H1 (cell line): ENCODE measurements at regions not wholly inside any gene's neighbourhood (a gene's known extent, or its start where the extent isn't known, plus 50 kb on each side); places are given as distances from the start of the nearest gene placed in this dataset.

Source experiments
- CTCF ChIA-PET: fragments of 300-600 bp; sonication (Branson Sonifier 250); formaldehyde crosslinking; loops from one replicate; lab custom pipeline; 2021; ENCODE audit not compliant: partially characterized antibody; lab: Charles Lee
- POLR2A ChIA-PET: fragments of 300-600 bp; sonication (Branson Sonifier 250); formaldehyde crosslinking; loops from one replicate; lab custom pipeline; 2021; ENCODE audit warnings: inconsistent platforms; ENCODE audit not compliant: partially characterized antibody; lab: Charles Lee
- DNase-seq, 2 experiments: peaks; one replicate each; pipeline versions ENCODE4 v3.0.0 to v3.0.0-alpha.2; 2010 to 2022; ENCODE audit warnings: low spot score in 2 of 2, low read depth in 1 of 2, mixed read lengths in 1 of 2
- FAIRE-seq: peaks from 2 replicates; lab custom pipeline; 2011; peaks lifted over from hg19 to GRCh38; lab: Jason Lieb, UNC
- H2AFZ ChIP-seq: 2 replicates; pipeline ENCODE4 v1.8.1; 2012; ENCODE audit warnings: low read length, inconsistent platforms
- H2AK5ac ChIP-seq: 2 replicates; pipeline ENCODE4 v1.6.1; 2013; ENCODE audit warnings: low read depth, low read length
- H2BK120ac ChIP-seq: replicated peaks from 2 replicates; pipeline ENCODE3; 2013; ENCODE audit warnings: low read depth, low read length, inconsistent platforms
- H2BK12ac ChIP-seq: 2 replicates; pipeline ENCODE4 v1.6.1; 2013; ENCODE audit warnings: low read depth, low read length
- H2BK15ac ChIP-seq: 2 replicates; pipeline ENCODE4 v1.6.1; 2013; ENCODE audit warnings: low read length
- H2BK20ac ChIP-seq: 2 replicates; pipeline ENCODE4 v1.6.1; 2013; ENCODE audit warnings: low read length
- H2BK5ac ChIP-seq: 2 replicates; pipeline ENCODE4 v1.6.1; 2013; ENCODE audit warnings: low read depth, low read length
- H3K14ac ChIP-seq: 2 replicates; pipeline ENCODE4 v1.6.1; 2013; ENCODE audit warnings: inconsistent platforms; ENCODE audit not compliant: insufficient read length
- H3K18ac ChIP-seq: 2 replicates; pipeline ENCODE4 v1.6.1; 2013; ENCODE audit warnings: low read length; ENCODE audit errors: extremely low read depth
- H3K23ac ChIP-seq: 2 replicates; pipeline ENCODE4 v1.6.1; 2013; ENCODE audit warnings: inconsistent platforms; ENCODE audit not compliant: insufficient read length
- H3K23me2 ChIP-seq: 2 replicates; pipeline ENCODE4 v1.6.1; 2013; ENCODE audit warnings: low read depth, low read length
- H3K27ac ChIP-seq: 2 replicates; pipeline ENCODE4 v1.6.1; 2011; ENCODE audit warnings: low read depth, low read length, inconsistent platforms
- H3K27me3 ChIP-seq, 4 experiments: replicated peaks in 1 of 4; 1 replicate in 1 of 4; 2 replicates in 3 of 4; pipeline versions ENCODE4 v1.6.1 to v1.8.1; 2011 to 2013; ENCODE audit warnings: low read length in 3 of 4, mild to moderate bottlenecking in 3 of 4, inconsistent platforms in 2 of 4, mixed read lengths in 2 of 4, moderate library complexity in 1 of 4; ENCODE audit not compliant: control insufficient read depth in 3 of 4, insufficient read depth in 3 of 4; ENCODE audit errors: extremely low read depth in 1 of 4
- H3K36me3 ChIP-seq, 4 experiments: 2 replicates each; pipeline versions ENCODE4 v1.6.1 to v1.8.1; 2011 to 2013; ENCODE audit warnings: mild to moderate bottlenecking in 4 of 4, low read length in 3 of 4, moderate library complexity in 2 of 4, control low read depth in 1 of 4, inconsistent platforms in 1 of 4; ENCODE audit not compliant: insufficient read depth in 4 of 4, control insufficient read depth in 2 of 4
- H3K4ac ChIP-seq: replicated peaks from 2 replicates; pipeline ENCODE3; 2013; ENCODE audit warnings: low read length, low read depth, mixed read lengths, inconsistent platforms; ENCODE audit not compliant: insufficient read length
- H3K4me1 ChIP-seq, 4 experiments: replicated peaks in 1 of 4; 1 replicate in 1 of 4; 2 replicates in 3 of 4; pipeline versions ENCODE4 v1.6.1 to v1.8.1; 2011 to 2013; ENCODE audit warnings: low read length in 3 of 4, inconsistent platforms in 2 of 4, mixed read lengths in 1 of 4; ENCODE audit not compliant: insufficient read depth in 4 of 4, control insufficient read depth in 3 of 4
- H3K4me2 ChIP-seq, 2 experiments: 2 replicates each; pipeline versions ENCODE4 v1.6.1 to v1.8.1; 2011 to 2013; ENCODE audit warnings: low read depth in 2 of 2, low read length in 2 of 2, control low read depth in 1 of 2, inconsistent platforms in 1 of 2, mild to moderate bottlenecking in 1 of 2; ENCODE audit not compliant: insufficient read depth in 1 of 2
- H3K4me3 ChIP-seq, 4 experiments: fragments of 200-600, 300-600 bp in 1 of 4; sonication (generic), shearing (Covaris generic), sonication (Bioruptor Twin) in 1 of 4; 2 replicates each; pipeline versions ENCODE4 v1.5.1 to v1.8.1; 2011 to 2016; ENCODE audit warnings: low read length in 4 of 4, low read depth in 3 of 4, control low read depth in 2 of 4, inconsistent platforms in 2 of 4, mild to moderate bottlenecking in 2 of 4, mixed read lengths in 1 of 4, moderate library complexity in 1 of 4; ENCODE audit not compliant: insufficient read depth in 2 of 4; ENCODE audit errors: extremely low read depth in 1 of 4
- H3K56ac ChIP-seq: replicated peaks from 2 replicates; pipeline ENCODE3; 2013; ENCODE audit warnings: low read depth, mild to moderate bottlenecking, mixed read lengths, low read length, inconsistent platforms; ENCODE audit not compliant: insufficient read length
- H3K79me1 ChIP-seq: 2 replicates; pipeline ENCODE4 v1.6.1; 2013; ENCODE audit warnings: low read depth, low read length, control low read depth
- H3K79me2 ChIP-seq, 2 experiments: 2 replicates each; pipeline versions ENCODE4 v1.6.1 to v1.8.1; 2012 to 2013; ENCODE audit warnings: low read length in 2 of 2, mild to moderate bottlenecking in 2 of 2, inconsistent platforms in 1 of 2; ENCODE audit not compliant: insufficient read depth in 2 of 2, control insufficient read depth in 1 of 2
- H3K9ac ChIP-seq, 4 experiments: replicated peaks in 1 of 4; 1 replicate in 1 of 4; 2 replicates in 3 of 4; pipeline versions ENCODE4 v1.6.1 to v1.8.1; 2011 to 2013; ENCODE audit warnings: low read depth in 3 of 4, low read length in 3 of 4, control low read depth in 2 of 4, mild to moderate bottlenecking in 2 of 4, moderate library complexity in 2 of 4, inconsistent platforms in 1 of 4; ENCODE audit errors: extremely low read depth in 1 of 4
- H3K9me3 ChIP-seq, 2 experiments: 2 replicates each; pipeline versions ENCODE4 v1.6.1 to v1.8.1; 2012 to 2013; ENCODE audit warnings: mild to moderate bottlenecking in 2 of 2, moderate library complexity in 2 of 2, control low read depth in 1 of 2, inconsistent platforms in 1 of 2, low read depth in 1 of 2, low read length in 1 of 2, mixed read lengths in 1 of 2; ENCODE audit not compliant: insufficient read depth in 2 of 2
- H4K20me1 ChIP-seq, 2 experiments: replicated peaks in 1 of 2; 2 replicates each; pipeline versions ENCODE3 to v1.8.1; 2011 to 2013; ENCODE audit warnings: inconsistent platforms in 2 of 2, low read length in 2 of 2, mild to moderate bottlenecking in 1 of 2; ENCODE audit not compliant: insufficient read depth in 2 of 2, control insufficient read depth in 1 of 2
- H4K5ac ChIP-seq: 2 replicates; pipeline ENCODE4 v1.6.1; 2013; ENCODE audit warnings: low read length, low read depth, mixed read lengths, inconsistent platforms; ENCODE audit not compliant: insufficient read length
- H4K8ac ChIP-seq: 2 replicates; pipeline ENCODE4 v1.8.0; 2013; ENCODE audit warnings: mild to moderate bottlenecking, moderate library complexity, low read length, inconsistent platforms; ENCODE audit not compliant: insufficient read depth; ENCODE audit errors: extremely low read depth
- H4K91ac ChIP-seq: replicated peaks from 2 replicates; pipeline ENCODE3; 2013; ENCODE audit warnings: low read length, mixed read lengths, inconsistent platforms; ENCODE audit not compliant: insufficient read length
- KDM1A ChIP-seq: fragments of 200-600, 300-600 bp; sonication (generic); IDR thresholded peaks from 2 replicates; pipeline ENCODE4 v1.7.1; 2016; ENCODE audit warnings: mild to moderate bottlenecking, low read length, borderline replicate concordance
- PHF8 ChIP-seq: fragments of 200-600 bp; sonication (generic); conservative IDR thresholded peaks from 2 replicates; pipeline ENCODE4 v1.7.1; 2012; ENCODE audit warnings: low read depth, mild to moderate bottlenecking, inconsistent platforms, low read length, moderate library complexity
- POU5F1 ChIP-seq: IDR thresholded peaks from 2 replicates; pipeline ENCODE4 v1.6.1; 2011; ENCODE audit warnings: low read depth, mild to moderate bottlenecking, low read length, moderate library complexity
- SAP30 ChIP-seq: fragments of 300-600 bp; sonication (generic); IDR thresholded peaks from 2 replicates; pipeline ENCODE4 v1.7.1; 2012; ENCODE audit warnings: low read length, moderate library complexity, mild to moderate bottlenecking, inconsistent platforms; ENCODE audit not compliant: insufficient read depth, insufficient replicate concordance
- TAF1 ChIP-seq: IDR thresholded peaks from 2 replicates; pipeline ENCODE4 v1.6.1; 2011; ENCODE audit warnings: mild to moderate bottlenecking, low read depth, low read length
- WGBS, 2 experiments: shearing (Covaris generic) in 1 of 2; methylation state at CpG; one replicate each; pipeline versions ENCODE4 v1.1.6 to v1.1.7; 2013 to 2015; ENCODE audit warnings: low lambda C conversion rate in 2 of 2, mixed read lengths in 2 of 2, inconsistent platforms in 1 of 2, low coverage in 1 of 2, missing lambda C conversion rate in 1 of 2; ENCODE audit not compliant: insufficient replicate concordance in 2 of 2, insufficient coverage in 1 of 2, insufficient read length in 1 of 2; ENCODE audit errors: extremely low coverage in 1 of 2, missing lambda C conversion rate in 1 of 2; 5-methylcytosine and 5-hydroxymethylcytosine counted together

GRCh38 chr12:75747572-75748021 lies 236.2 kb upstream of the KRR1 start:
- Histone ChIP-seq H3K27me3 (no peaks in the 10 kb centered on the region), H3K14ac (no peak overlapping the region), H2BK20ac (no peak overlapping the region), H4K20me1 (no peaks in the 10 kb centered on the region), H3K79me2 (no peaks in the 10 kb centered on the region), H3K23me2 (no peaks in the 10 kb centered on the region), H3K36me3 (no peaks in the 10 kb centered on the region), H3K4me1 (no peaks in the 10 kb centered on the region), H3K4me2 (no peak overlapping the region), H2BK12ac (no peak overlapping the region), H4K91ac (no peak overlapping the region), H3K4ac (no peak overlapping the region), H2AFZ (no peak overlapping the region), H3K23ac (no peak overlapping the region), H3K56ac (no peak overlapping the region), H2BK5ac (no peak overlapping the region), H3K4me3 (no peak overlapping the region), H3K79me1 (no peaks in the 10 kb centered on the region), H3K9ac (no peak overlapping the region), H4K5ac (no peak overlapping the region), H2BK120ac (no peak overlapping the region), H3K9me3 (no peaks in the 10 kb centered on the region), H2BK15ac (no peak overlapping the region), H3K27ac (no peak overlapping the region), H2AK5ac (no peak overlapping the region), H4K8ac (no peak overlapping the region), H3K18ac (no peak overlapping the region)
- FAIRE-seq (no peak), DNase-seq (no peak)
- WGBS, 2 experiments: 95% methylated on average over 1 of the region's 1 CpG; no CpG with 5 or more reads in 1 of the 2 experiments
- ChIA-PET POLR2A (no interaction called here), CTCF (interaction anchor here (0.6 to 1.2 kb wide), 2 partner anchors 58 to 221 kb away, joined by 3 to 5 read pairs; no protein-coding TSS in a partner anchor)
- TF ChIP-seq PHF8 (no peak), SAP30 (no peak), KDM1A (no peak), TAF1 (no peak), POU5F1 (no peak)
